Fibroblast of mammary gland (primary cell): ENCODE measurements at regions not wholly inside any gene's neighbourhood (a gene's known extent, or its start where the extent isn't known, plus 50 kb on each side); places are given as distances from the start of the nearest gene placed in this dataset.

Experiments used
- DNase-seq: peaks from one replicate; pipeline ENCODE4 v3.0.0-alpha.2; 2010; ENCODE audit warnings: low read depth
- H3K4me3 ChIP-seq: 2 replicates; pipeline ENCODE4 v1.5.1; 2011; ENCODE audit warnings: low read depth, mild to moderate bottlenecking, low read length, moderate library complexity; ENCODE audit not compliant: control insufficient read depth
- TF ChIP-seq, protein P1 (sequence below): conservative IDR thresholded peaks from 2 replicates; pipeline ENCODE4 v1.5.1; 2011; ENCODE audit warnings: low read depth, low read length, inconsistent platforms; ENCODE audit not compliant: control insufficient read depth, insufficient read depth

DNA sequence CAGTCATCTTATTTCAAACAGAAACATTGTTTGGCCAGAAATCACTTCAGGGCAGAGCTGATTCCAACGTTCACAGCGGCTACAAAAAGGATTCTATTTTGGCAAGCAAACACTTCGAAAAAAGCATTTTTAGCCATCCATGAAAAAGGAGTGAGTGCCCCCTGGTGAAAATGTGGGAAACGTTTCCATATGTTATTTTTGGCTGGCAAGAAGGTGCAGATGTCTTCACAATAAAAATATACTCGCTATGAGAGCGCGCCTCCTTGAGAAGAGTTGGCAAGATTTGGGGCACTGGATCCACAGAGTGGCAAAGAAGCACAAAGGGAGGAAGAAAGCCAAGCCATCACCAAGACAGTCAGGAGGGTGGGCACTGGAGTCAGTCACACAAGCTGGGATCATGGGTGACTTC is 191.1 kb downstream of the CHD9NB start:
- TF ChIP-seq, protein P1, sequence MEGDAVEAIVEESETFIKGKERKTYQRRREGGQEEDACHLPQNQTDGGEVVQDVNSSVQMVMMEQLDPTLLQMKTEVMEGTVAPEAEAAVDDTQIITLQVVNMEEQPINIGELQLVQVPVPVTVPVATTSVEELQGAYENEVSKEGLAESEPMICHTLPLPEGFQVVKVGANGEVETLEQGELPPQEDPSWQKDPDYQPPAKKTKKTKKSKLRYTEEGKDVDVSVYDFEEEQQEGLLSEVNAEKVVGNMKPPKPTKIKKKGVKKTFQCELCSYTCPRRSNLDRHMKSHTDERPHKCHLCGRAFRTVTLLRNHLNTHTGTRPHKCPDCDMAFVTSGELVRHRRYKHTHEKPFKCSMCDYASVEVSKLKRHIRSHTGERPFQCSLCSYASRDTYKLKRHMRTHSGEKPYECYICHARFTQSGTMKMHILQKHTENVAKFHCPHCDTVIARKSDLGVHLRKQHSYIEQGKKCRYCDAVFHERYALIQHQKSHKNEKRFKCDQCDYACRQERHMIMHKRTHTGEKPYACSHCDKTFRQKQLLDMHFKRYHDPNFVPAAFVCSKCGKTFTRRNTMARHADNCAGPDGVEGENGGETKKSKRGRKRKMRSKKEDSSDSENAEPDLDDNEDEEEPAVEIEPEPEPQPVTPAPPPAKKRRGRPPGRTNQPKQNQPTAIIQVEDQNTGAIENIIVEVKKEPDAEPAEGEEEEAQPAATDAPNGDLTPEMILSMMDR, result peak; percentile 5
- DNase-seq, result peak; percentile 6
- H3K4me3 ChIP-seq, result no peak overlapping the region

DNA sequence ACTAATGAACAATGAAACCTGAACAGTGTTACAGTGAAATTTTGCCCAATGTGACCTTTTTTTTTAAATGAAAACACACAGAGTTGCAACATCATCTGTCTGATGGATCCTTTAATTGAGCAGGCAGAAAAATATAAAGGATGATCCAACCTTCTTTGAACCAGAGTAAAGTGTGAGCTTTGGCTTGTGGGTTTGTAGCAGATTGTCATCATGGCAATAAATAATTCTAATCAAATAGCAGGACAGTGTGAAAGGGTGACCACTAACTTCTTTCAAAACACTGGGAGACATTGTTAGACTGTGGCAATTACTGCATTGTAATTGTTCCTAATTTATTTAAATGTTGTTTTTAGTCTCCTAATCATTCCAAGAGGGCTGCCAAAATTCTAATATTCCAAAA is 197.2 kb downstream of the CHD9NB start:
- TF ChIP-seq, protein P1, result no peak
- DNase-seq, result no peak
- H3K4me3 ChIP-seq, result no peak overlapping the region

DNA sequence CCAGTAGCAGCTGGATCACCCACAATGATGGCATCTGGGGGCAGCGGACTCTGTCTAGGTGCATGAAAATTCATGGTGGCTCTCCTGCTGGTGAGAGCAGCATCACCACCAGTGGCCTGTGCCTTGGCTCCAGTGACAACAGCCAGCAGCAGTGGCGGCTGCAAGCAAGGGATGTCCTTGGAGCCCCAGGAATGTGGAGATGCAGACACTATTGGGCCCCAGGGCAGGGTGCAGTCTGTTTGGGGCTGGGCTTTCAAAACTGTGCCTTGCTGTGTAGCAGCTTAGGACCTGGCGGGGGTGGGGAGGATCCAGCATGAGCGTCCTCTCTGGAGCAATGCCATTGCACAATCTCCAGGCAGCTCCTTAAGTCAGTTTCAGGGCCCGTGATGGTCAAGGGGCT is 199.7 kb downstream of the CHD9NB start:
- DNase-seq, result no peak
- TF ChIP-seq, protein P1, result no peak
- H3K4me3 ChIP-seq, result no peak overlapping the region

DNA sequence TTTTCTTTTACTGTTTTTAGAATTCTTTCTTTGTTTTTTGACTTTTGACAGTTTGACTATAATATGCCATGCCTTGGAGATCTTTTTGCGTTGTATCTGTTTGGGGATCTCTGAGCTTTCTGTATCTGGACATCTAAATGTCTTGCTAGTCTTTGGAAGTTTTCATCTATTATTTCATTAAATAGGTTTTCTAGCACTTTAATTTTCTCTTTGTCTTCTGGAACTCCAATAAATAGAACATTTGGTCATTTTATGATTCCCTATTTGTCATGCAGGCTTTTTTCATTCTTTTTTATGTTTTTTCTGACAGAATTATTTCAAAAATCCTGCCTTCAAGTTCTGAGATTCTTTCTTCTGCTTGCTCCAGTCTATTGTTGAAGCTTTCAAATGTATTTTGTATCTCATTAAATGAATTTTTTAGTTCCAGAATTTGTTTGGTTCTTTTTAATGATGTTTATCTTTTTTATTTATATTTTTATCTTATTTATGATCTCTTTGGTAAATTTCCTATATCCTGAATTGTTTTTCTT is 201.4 kb downstream of the CHD9NB start:
- H3K4me3 ChIP-seq, result no peak overlapping the region
- TF ChIP-seq, protein P1, result no peak
- DNase-seq, result no peak

DNA sequence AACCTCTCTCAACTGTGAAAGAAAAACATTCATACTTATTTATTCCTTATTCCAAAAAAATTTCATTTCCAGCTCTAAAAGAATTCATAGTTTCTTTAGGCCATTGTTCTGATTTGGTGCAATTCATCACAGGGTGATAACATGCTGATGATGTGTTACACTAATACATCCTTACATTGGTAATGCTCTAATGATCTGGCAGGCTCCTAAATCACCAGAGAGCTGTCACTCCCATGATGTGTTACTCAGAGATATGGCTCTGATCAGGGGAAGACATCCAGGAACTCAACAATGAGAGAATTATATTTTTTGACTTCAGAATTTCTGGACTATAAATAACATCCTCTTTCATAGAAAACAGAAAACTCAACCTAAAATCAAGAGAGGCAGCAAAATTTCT is 209.3 kb downstream of the CHD9NB start:
- TF ChIP-seq, protein P1, result no peak
- no peak for DNase-seq
- H3K4me3 ChIP-seq, result no peak overlapping the region

DNA sequence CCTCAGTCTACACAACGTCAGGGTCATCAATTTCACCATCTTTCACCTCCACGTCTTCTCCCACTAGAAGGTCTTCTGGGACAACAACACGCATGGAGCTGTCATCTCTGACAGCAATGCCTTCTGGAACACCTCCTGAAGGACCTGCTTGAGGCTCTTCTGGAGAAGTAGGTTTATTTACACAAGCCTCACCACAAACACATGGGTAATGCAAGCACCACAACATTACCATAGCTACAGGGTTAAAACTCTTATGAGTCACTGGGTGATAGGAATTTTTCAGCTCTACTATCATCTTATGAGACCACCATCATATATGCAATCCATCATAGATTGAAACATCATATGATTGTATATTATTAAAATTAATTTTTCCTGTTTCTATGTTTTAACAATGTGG is 215.4 kb downstream of the CHD9NB start:
- DNase-seq, result no peak
- no peak overlapping the region for H3K4me3 ChIP-seq
- TF ChIP-seq, protein P1, result no peak
